HCT116 (cell line): ENCODE measurements at regions not wholly inside any gene's neighbourhood (a gene's known extent, or its start where the extent isn't known, plus 50 kb on each side); places are given as distances from the start of the nearest gene placed in this dataset.

ENCODE experiments used
- CBX3 ChIP-seq: IDR thresholded peaks from 2 replicates; pipeline ENCODE4 v1.6.1; 2012; ENCODE audit warnings: low read depth
- ELF1 ChIP-seq: IDR thresholded peaks from 2 replicates; pipeline ENCODE4 v1.6.1; 2012; ENCODE audit warnings: low read depth, borderline replicate concordance
- RAD21 ChIP-seq: IDR thresholded peaks from 2 replicates; pipeline ENCODE4 v1.6.1; 2012; ENCODE audit warnings: low read depth, mild to moderate bottlenecking
- SIN3A ChIP-seq: IDR thresholded peaks from 2 replicates; pipeline ENCODE4 v1.6.1; 2012; ENCODE audit warnings: low read depth
- ZFX ChIP-seq: fragments of 450-650 bp; IDR thresholded peaks from 2 replicates; pipeline ENCODE4 v1.6.1; 2017

- TF ChIP-seq ZFX (no peak), ELF1 (no peak), SIN3A (no peak), CBX3 (no peak), RAD21 (no peak)
Observed at GRCh38 chr7:113170591-113170990, 52.2 kb upstream of the SMIM30 start (continued).
